Panc1 (cell line): ENCODE measurements at regions not wholly inside any gene's neighbourhood (a gene's known extent, or its start where the extent isn't known, plus 50 kb on each side); places are given as distances from the start of the nearest gene placed in this dataset.

Source experiments
- CTCF ChIP-seq: fragments of 450-650 bp; IDR thresholded peaks from 2 replicates; pipeline ENCODE4 v1.5.1; 2017; ENCODE audit warnings: mild to moderate bottlenecking
- POLR2AphosphoS5 ChIP-seq: IDR thresholded peaks from 2 replicates; pipeline ENCODE4 v1.6.1; 2012; ENCODE audit warnings: mild to moderate bottlenecking, low read depth, low read length, moderate library complexity
- REST ChIP-seq, 2 experiments: IDR thresholded peaks; 2 replicates each; pipeline ENCODE4 v1.6.1; 2011 to 2012; ENCODE audit warnings: low read depth in 2 of 2, control low read depth in 1 of 2, low read length in 1 of 2, mild to moderate bottlenecking in 1 of 2, moderate library complexity in 1 of 2; ENCODE audit not compliant: insufficient read depth in 1 of 2
- SIN3A ChIP-seq: IDR thresholded peaks from 2 replicates; pipeline ENCODE4 v1.6.1; 2012; ENCODE audit warnings: low read depth, mild to moderate bottlenecking, low read length, moderate library complexity, borderline replicate concordance; ENCODE audit not compliant: insufficient read depth

- TF ChIP-seq CTCF (no peak), REST (IDR thresholded peaks at IDR 0.05; ENCODE audit: insufficient read depth in 1 of 2, low read depth in 2 of 2, low read length in 1 of 2) (no peak), POLR2AphosphoS5 (no peak), SIN3A (no peak)
Measured at GRCh38 chr16:50902457-50902856, 160.6 kb downstream of the CYLD start.
